ENCODE measurements at regions not wholly inside any gene's neighbourhood (a gene's known extent, or its start where the extent isn't known, plus 50 kb on each side); places are given as distances from the start of the nearest gene placed in this dataset.

DNA sequence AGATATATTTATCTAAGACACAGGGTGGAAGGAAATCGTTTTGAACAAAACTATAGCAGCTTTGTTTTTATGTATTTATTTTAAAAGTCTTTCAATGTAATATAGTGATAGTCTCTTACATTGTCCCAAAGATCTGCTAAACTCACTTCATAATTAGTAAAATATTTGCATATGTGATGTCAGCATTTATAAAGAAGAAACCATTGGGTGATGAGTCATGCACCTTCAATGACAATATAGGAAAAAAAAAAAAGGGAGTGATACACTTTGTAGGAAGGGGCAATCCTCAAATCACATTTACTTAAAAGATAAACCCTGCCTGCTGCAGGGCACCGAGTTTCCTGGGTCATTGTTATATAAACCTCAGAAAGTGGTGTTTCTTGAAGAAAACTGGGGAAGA lies 112.4 kb upstream of the SEMA3C start:
- Histone ChIP-seq H3K9ac (replicated peaks in 1 of 4; ENCODE audit: extremely low read depth in 1 of 4, low read depth in 3 of 4, low read length in 3 of 4) (no peak overlapping the region), H2AFZ (ENCODE audit: low read length) (no peak overlapping the region), H3K4me2 (ENCODE audit: insufficient read depth in 1 of 2, low read depth in 2 of 2, low read length in 2 of 2) (no peak overlapping the region), H3K9me3 (ENCODE audit: insufficient read depth in 2 of 2, low read depth in 1 of 2, low read length in 1 of 2) (no peaks in the 10 kb centered on the region), H2BK120ac (replicated peaks; ENCODE audit: low read depth, low read length) (no peak overlapping the region), H3K4ac (replicated peaks; ENCODE audit: insufficient read length, low read depth, low read length) (no peak overlapping the region), H3K4me3 (ENCODE audit: extremely low read depth in 1 of 4, insufficient read depth in 2 of 4, low read depth in 3 of 4, low read length in 4 of 4) (no peak overlapping the region), H2BK15ac (ENCODE audit: low read length) (no peak overlapping the region), H3K14ac (ENCODE audit: insufficient read length) (no peak overlapping the region), H3K79me2 (ENCODE audit: control insufficient read depth in 1 of 2, insufficient read depth in 2 of 2, low read length in 2 of 2) (no peaks in the 10 kb centered on the region), H4K20me1 (replicated peaks in 1 of 2; ENCODE audit: control insufficient read depth in 1 of 2, insufficient read depth in 2 of 2, low read length in 2 of 2) (no peaks in the 10 kb centered on the region), H4K8ac (ENCODE audit: extremely low read depth, insufficient read depth, low read length) (no peak overlapping the region), H2BK5ac (ENCODE audit: low read depth, low read length) (no peak overlapping the region), H3K23ac (ENCODE audit: insufficient read length) (no peak overlapping the region), H2AK5ac (ENCODE audit: low read depth, low read length) (no peak overlapping the region), H3K79me1 (ENCODE audit: low read depth, low read length) (no peaks in the 10 kb centered on the region), H3K27ac (ENCODE audit: low read depth, low read length) (no peak overlapping the region), H3K27me3 (replicated peaks in 1 of 4; ENCODE audit: control insufficient read depth in 3 of 4, extremely low read depth in 1 of 4, insufficient read depth in 3 of 4, low read length in 3 of 4) (no peaks in the 10 kb centered on the region), H3K18ac (ENCODE audit: extremely low read depth, low read length) (no peak overlapping the region), H2BK20ac (ENCODE audit: low read length) (no peak overlapping the region), H4K5ac (ENCODE audit: insufficient read length, low read depth, low read length) (no peak overlapping the region), H3K36me3 (ENCODE audit: control insufficient read depth in 2 of 4, insufficient read depth in 4 of 4, low read length in 3 of 4) (no peaks in the 10 kb centered on the region), H3K23me2 (ENCODE audit: low read depth, low read length) (no peaks in the 10 kb centered on the region), H3K56ac (replicated peaks; ENCODE audit: insufficient read length, low read depth, low read length) (no peak overlapping the region), H4K91ac (replicated peaks; ENCODE audit: insufficient read length, low read length) (no peak overlapping the region), H3K4me1 (replicated peaks in 1 of 4; ENCODE audit: control insufficient read depth in 3 of 4, insufficient read depth in 4 of 4, low read length in 3 of 4) (no peaks in the 10 kb centered on the region), H2BK12ac (ENCODE audit: low read depth, low read length) (no peak overlapping the region)
- ChIA-PET CTCF (ENCODE audit: partially characterized antibody) (no interaction called here), POLR2A (ENCODE audit: partially characterized antibody) (no interaction called here)
- TF ChIP-seq ATF3 (IDR thresholded peaks at IDR 0.05; ENCODE audit: insufficient read depth, low read depth, low read length) (no peak), JUND (IDR thresholded peaks at IDR 0.05; ENCODE audit: low read length) (0 out of 2 replicates have a peak, but pooled peaks have one; percentile 33)
- FAIRE-seq = no peak
- WGBS, 2 experiments (ENCODE audit: extremely low coverage in 1 of 2, insufficient coverage in 1 of 2, insufficient read length in 1 of 2, insufficient replicate concordance in 2 of 2, low coverage in 1 of 2, low lambda C conversion rate in 2 of 2, missing lambda C conversion rate in 1 of 2) = 85% methylated on average over 2 of the region's 2 CpGs; no CpG with 5 or more reads in 1 of the 2 experiments
- no peak for DNase-seq (ENCODE audit: low read depth in 1 of 2, low spot score in 2 of 2)
